ENCODE measurements at regions not wholly inside any gene's neighbourhood (a gene's known extent, or its start where the extent isn't known, plus 50 kb on each side); places are given as distances from the start of the nearest gene placed in this dataset.

DNA sequence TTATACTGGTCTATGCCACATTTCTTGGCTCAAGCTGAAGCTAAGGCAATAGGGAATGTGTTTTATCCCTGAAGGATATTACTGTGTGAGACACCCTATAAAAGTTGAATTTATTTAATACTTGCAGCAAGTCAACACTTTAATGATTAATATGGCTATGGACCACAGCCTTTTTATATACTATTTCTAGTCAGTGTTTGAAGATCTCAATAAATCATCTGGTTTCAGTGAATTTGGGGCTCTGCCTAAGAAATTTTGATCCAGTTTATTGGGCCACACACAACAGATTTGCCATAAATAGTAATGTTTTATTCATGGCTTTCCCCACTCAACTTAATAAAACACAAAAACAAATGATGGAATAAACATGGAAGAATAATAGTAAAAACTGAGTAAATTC is 698.3 kb downstream of the ADGRL2 start:
- no peak overlapping the region for H3K56ac ChIP-seq (ENCODE audit: extremely low read depth, insufficient read depth, low read length)
- no peak for TF ChIP-seq CEBPB (IDR thresholded peaks at IDR 0.05; ENCODE audit: low read depth, low read length)
- TF ChIP-seq RFX5 (IDR thresholded peaks at IDR 0.05; ENCODE audit: low read depth, low read length) = no peak
- TF ChIP-seq BHLHE40 (IDR thresholded peaks at IDR 0.05; ENCODE audit: low read depth, low read length) = no peak
- dilution Hi-C loops (cut with HindIII; ENCODE audit: low sequenced_read_pairs, unreplicated experiment) = no loop called here

More for the DNA sequence above, 698.3 kb downstream of the ADGRL2 start:
- ATAC-seq (ENCODE audit: low read depth) (no peak), DNase-seq (no peak)
- H3K79me1 ChIP-seq (ENCODE audit: low read depth in 1 of 2, low read length in 2 of 2) = no peaks in the 10 kb centered on the region
- H3K14ac ChIP-seq (replicated peaks; ENCODE audit: low read depth, low read length) = no peak overlapping the region
- intact Hi-C loops (cut with micrococcal nuclease) (no loop called here), in situ Hi-C loops (cut with MboI; ENCODE audit: low sequenced_read_pairs) (no loop called here)
- no peak overlapping the region for H3K4me3 ChIP-seq (ENCODE audit: insufficient read depth, low read depth, low read length)
- no peak overlapping the region for H2BK5ac ChIP-seq (ENCODE audit: low read depth, low read length, poor library complexity, severe bottlenecking)
- BruUV-seq (replicated peaks) = no TSS peak
- no peaks in the 10 kb centered on the region for H3K4me1 ChIP-seq (ENCODE audit: control insufficient read depth, insufficient read depth, low read length)
- no peak overlapping the region for H4K91ac ChIP-seq (ENCODE audit: insufficient read depth, low read depth, low read length)
- H4K5ac ChIP-seq (ENCODE audit: low read depth, low read length) = no peak overlapping the region
- POLR2A ChIA-PET (ENCODE audit: unreplicated experiment) = no interaction called here
- H4K8ac ChIP-seq (ENCODE audit: low read depth in 2 of 2, low read length in 2 of 2) = no peak overlapping the region
- no peak overlapping the region for H2BK20ac ChIP-seq (ENCODE audit: low read depth, low read length)
- H3K36me3 ChIP-seq (ENCODE audit: control insufficient read depth, insufficient read depth, low read length) = no peaks in the 10 kb centered on the region
- H3K27me3 ChIP-seq (ENCODE audit: control insufficient read depth, insufficient read depth, low read length) = no peaks in the 10 kb centered on the region
- H3K9me1 ChIP-seq (ENCODE audit: insufficient read depth, low read length) = no peaks in the 10 kb centered on the region
- no peak overlapping the region for H2BK120ac ChIP-seq (ENCODE audit: low read depth, low read length)
- no peaks in the 10 kb centered on the region for H3K9me3 ChIP-seq (ENCODE audit: control insufficient read depth, insufficient read depth, low read length)
- no peak overlapping the region for H3K27ac ChIP-seq (ENCODE audit: insufficient read depth, low read length)
- H3K23ac ChIP-seq (ENCODE audit: low read depth, low read length) = no peak overlapping the region
- H2AK9ac ChIP-seq (replicated peaks; ENCODE audit: low read depth, low read length, poor library complexity) = no peak overlapping the region
- H2BK15ac ChIP-seq (ENCODE audit: low read depth, low read length) = no peak overlapping the region
- no peak overlapping the region for H3K4ac ChIP-seq (ENCODE audit: low read depth, low read length)
- CTCF ChIA-PET = no interaction called here
- no peak overlapping the region for H3K4me2 ChIP-seq (ENCODE audit: low read depth, low read length)
- no peak overlapping the region for H3K18ac ChIP-seq (ENCODE audit: low read depth, low read length)
- H2AK5ac ChIP-seq (ENCODE audit: low read depth, low read length) = no peak overlapping the region
- H4K20me1 ChIP-seq (ENCODE audit: insufficient read depth, low read length) = no peaks in the 10 kb centered on the region
- no peak overlapping the region for H2AFZ ChIP-seq (replicated peaks; ENCODE audit: low read length, poor library complexity)
- H3K9ac ChIP-seq (ENCODE audit: low read depth, low read length) = no peak overlapping the region
